ENCODE measurements at regions not wholly inside any gene's neighbourhood (a gene's known extent, or its start where the extent isn't known, plus 50 kb on each side); places are given as distances from the start of the nearest gene placed in this dataset.
"Not testable (repeated sequence)": the region's sequence is repeated elsewhere in the genome, so short reads cannot be mapped to it uniquely, and the experiment has no call there.

DNA sequence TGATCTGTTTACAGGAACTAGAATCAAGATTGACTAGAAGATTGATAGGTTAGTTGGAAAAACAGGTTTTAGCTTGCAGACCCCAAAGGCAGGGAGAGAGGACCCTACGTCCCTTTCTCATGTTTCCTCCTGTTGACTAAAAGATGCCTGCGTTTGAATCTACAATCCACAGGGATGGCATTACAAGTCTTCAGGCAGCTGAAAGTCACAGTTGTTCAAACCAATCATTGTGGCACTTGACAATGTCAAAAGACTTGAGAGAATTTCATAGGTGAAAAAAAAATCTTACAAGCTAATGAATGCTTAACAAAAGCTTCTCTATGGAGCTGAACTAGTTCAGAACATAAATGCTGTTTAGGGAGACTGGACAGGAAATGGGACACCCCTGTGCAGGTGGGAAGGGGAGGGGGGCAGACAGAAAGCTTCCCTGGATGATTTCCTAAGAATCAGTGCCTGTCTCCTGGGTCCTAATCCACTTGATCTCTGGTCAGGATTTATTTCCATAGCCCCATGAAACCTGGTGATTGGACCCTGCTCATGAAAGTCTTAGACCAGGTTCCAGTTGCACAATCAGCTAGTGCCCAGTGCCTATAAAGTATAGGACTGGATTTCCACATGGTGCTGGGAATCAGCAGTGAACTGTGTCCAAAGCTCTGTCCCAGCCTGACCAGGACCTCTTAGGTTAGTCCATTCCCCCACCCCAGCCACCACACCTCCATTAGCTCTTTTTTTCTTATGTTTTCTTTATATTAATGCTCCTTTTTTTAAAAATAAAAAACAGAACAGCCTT lies 91.6 kb upstream of the BCAR3 start:
- no peak for DNase-seq

- DNase-seq, result no peak
Measured at GRCh38 chr1:93771843-93772242, 90.2 kb upstream of the BCAR3 start.

DNA sequence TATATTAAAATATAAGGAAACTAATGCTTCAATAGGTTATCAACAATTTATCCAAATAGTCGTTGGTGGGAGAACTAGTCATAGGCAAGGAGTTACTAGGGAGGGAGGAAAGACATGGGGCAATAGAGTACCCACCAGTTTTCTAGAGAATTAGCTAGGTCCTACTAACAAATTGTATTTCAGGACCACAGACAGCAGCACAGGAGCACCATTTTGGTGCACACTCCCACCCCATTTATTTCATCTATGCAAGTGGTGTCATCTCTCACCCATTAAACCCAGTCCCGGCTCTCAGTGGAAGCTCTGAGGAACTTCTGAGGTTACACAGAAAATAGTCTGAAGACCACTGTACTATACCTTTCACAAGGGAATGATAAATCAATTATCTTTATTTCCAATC lies 89.0 kb upstream of the BCAR3 start:
- no peak for DNase-seq

DNA sequence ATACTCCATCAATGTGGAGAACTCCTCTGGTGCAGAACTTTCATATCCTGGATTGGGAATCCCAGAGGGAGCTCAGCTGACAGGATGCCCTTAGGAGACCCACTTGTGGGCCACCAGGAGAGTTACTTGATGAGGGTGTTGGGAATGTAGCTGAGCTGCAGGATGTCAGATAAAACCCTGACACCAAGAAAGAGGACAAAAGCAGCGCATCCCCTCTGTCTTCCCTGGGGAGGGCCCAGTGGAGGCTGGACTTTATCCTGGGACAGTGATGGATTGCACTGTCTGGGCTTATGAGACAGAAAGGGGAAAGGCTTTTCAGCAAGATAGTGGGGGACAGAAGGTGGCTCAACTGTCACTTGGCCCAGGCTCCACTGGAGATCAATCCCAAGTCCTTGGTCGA lies 88.1 kb upstream of the BCAR3 start:
- DNase-seq, result no peak

DNA sequence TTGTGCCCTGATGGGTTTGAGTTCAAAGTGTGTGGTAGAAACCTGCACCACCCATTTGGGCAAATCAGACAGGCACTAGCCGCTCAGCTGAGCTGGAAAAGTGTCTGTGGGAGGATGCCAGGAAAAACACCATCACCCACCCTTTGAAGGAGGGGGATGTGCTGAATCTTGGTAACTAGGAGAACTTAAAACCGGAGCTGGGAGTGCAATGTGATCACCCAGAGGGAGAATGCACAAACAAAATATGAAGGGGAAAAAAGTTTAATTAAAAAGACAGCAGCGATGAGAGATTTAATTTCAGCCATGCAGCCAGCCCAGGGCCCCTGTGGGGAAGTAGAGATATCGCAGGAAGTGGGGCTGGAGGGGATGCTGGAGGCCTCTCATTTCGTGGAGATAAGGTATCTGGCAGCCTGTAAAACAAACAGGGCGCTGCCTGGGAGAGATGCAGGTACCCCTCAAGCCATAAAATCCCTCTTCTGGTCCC lies 86.8 kb upstream of the BCAR3 start:
- DNase-seq, result no peak

GRCh38 chr1:93766451-93766850 lies 84.8 kb upstream of the BCAR3 start:
- DNase-seq, result no peak

DNA sequence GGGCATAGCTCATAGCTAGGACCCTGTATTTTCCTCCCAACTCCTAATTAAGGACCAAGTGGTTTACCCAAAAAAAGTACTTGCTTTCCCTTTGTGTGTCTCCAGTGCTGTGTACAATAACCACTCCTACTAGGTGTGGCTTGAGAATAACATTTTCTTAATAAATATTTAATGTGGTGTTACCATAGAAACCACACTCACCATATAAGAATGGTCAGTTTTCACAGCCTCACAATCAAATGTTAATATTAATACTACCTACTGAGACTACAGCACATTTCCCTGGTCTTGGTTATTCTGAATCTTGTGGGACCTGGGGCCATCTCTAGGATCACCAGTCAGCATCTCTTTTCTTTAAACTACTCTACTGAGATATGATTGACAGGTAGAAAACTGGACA lies 83.5 kb upstream of the BCAR3 start:
- no peak for DNase-seq

DNA sequence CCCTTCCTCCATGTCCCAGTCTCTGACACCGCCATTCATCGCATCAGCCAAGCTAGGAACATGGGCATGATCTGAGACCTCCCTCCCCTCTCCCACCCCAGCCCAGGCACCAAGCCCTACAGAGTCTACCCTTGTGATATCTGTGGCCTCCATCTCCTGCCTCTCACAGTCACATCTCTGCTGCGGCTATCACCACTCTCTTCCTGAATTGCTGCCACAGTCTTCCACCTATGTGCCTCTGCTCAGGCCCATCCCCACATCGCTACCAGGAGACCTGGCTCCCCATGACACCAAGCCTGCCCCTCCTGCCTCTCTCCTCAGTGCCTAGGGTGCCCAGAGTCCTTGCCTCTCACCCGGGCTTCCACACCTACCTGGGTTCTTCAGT lies 82.7 kb upstream of the BCAR3 start:
- DNase-seq, result no peak

DNA sequence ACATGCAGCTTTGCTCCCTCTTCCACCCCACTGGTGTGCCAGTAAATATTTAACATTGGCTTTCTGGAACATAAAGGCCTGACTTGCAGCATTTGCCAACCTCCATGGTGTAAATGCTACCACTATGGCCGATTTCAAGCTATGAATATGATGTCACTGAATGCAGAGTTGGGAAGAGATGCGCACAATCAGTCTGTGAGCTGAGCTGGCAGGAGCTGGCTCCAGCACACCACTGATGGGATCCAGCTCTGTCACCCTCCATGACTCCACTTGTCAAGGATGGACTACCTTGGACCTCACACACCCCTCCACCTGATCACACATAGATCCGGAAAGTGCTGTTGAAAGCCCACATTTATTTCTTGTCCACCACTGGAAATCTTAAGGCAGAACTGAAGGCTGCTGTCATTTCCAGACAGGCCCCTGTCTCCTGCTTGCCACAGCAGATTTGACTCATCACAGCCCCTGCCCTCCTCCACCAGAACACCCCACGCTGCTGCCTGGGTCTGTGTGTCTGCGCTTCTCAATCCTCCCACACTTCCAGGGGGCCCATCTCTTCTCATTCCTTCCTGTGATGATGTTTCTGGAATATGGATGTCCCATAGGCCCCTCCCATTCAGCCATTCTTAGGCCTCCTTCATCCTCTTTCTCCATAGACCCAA lies 82.2 kb upstream of the BCAR3 start:
- no peak for DNase-seq

DNA sequence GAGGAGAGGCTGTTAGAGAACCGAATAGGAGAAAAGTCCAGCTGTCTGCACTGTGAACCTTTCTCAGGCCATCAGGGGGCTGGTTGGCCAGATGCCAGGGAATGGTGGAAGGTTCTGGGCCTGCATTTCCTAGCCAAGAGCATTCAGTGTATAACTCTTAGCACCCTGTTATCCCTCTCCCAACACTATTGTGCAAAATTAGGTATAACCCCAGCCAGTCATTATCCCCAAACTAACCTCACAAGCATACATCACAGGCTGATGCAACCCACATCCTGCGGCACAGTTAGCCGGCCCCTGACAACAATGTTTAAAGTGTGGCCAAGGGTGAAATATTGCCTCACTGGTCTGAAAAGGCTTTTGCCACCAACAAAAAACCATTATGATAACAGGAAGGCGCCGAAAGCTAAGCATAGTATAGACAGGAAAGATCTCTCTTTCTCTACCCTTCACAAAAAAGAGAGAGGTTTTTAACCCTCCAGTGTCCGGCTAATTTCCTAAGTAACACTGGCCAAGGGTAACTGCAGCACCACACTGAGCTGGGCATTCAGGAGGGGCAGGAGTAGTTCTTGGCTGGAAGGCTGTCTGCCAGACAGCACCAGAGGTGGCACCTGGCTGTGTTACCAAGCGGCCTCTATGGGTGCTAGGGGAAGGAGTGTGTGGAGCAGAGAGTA lies 77.3 kb upstream of the BCAR3 start:
- no peak for DNase-seq

DNA sequence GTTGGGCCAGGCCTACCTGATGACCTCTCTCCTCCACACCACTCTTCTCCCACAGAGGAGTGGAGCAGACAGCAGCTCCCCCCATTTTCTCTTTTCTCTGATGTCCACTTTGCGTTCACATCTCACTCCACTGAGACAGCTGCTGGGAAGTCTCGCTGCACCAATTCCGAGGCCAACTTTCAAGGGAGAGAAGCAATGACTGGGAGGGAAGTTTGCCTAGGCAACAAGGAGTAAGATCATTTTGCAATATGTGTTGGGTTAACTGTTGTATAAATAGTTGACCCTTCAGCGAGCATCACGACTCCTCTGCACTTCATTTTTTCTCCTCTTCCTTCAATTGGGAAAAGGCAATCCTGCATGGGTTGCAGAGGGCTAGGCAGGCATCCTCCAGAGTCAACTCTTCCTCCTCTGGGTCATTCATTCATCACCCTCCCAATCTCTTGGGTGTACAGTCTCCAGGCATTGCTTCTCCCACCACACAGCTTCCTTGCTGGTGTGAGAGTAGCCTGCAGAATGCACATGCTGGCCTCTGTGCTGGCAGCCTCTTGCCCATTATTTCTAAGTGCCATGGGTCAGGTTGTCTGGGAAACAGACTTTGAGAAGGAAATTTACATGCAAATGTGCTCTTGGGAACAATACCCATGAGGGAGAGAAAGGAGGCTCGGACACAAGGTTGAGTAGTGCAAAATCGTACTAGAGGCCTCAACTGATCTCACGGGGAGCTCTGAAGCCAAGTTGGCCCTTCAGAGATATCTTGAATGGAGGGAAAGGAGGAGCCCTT lies 75.8 kb upstream of the BCAR3 start:
- no peak for DNase-seq

- no peak for DNase-seq
Measured at GRCh38 chr1:93756657-93757056, 75.0 kb upstream of the BCAR3 start.

GRCh38 chr1:93755251-93755715 lies 73.6 kb upstream of the BCAR3 start:
- not testable (repeated sequence) for DNase-seq

- no peak for DNase-seq
Measured at GRCh38 chr1:93753791-93754763, 72.4 kb upstream of the BCAR3 start.

DNA sequence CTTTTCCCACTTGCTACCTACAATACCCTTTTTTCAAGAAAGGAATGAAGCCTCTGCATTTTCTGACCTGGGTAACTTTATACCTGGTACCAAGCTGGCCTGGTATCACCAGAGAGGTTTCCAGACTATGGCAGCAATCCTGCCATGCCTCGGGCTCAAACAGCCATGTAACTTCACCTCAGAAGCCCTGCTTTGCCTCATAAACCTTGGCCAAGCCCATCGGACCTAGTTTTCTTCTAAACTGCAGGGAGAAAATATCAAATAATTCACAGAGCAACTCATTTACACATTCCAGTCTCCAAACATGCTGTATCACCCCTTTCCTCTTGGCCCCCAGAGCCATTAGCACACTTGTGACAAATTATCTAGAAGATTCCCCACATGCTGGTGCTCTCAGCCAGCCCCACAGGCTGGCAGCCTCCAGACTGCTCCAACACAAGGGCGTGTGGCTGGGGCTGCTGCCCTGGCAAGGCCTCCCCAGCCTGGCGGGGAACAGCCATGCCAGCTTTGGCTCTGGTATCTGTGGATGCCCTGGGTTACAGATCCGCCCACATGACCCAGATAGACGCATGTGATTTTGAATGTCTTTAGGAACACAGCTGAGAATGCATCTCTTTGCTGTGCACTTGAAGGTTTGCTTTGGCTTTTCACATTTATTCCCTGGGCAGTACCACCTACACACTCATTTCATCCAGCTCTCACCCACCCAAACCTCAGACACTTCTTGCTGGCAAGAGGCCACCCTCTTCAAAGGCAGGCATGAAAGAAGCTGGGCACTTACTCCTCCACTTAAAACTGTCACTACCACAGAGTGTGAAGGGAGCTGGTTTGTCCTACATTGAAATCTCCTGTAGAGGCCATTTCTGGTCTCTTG lies 70.0 kb upstream of the BCAR3 start:
- peak; percentile 61 for DNase-seq

DNA sequence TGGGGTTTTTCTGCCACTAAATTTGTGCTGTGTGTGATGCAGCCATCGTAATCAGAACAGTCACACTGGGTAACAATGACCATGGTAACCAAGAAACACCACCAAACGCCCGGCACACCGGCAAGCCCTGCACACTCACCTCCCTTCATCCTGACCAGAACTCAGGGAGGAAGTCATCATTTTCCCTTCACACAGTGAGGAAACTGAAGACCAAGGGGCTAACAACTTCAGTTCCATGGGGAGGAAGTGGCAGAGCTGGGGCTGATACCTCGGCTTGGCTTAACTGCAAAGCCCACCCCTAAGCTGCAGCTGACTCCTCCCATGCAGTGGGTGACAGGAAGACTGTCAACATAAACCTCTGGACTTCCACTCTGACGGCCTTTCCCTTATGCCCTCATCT lies 69.3 kb upstream of the BCAR3 start:
- DNase-seq, result no peak

- DNase-seq, result no peak
Measured at GRCh38 chr1:93749894-93750301, 68.3 kb upstream of the BCAR3 start.

GRCh38 chr1:93749487-93749886 lies 67.8 kb upstream of the BCAR3 start:
- DNase-seq, result no peak

DNA sequence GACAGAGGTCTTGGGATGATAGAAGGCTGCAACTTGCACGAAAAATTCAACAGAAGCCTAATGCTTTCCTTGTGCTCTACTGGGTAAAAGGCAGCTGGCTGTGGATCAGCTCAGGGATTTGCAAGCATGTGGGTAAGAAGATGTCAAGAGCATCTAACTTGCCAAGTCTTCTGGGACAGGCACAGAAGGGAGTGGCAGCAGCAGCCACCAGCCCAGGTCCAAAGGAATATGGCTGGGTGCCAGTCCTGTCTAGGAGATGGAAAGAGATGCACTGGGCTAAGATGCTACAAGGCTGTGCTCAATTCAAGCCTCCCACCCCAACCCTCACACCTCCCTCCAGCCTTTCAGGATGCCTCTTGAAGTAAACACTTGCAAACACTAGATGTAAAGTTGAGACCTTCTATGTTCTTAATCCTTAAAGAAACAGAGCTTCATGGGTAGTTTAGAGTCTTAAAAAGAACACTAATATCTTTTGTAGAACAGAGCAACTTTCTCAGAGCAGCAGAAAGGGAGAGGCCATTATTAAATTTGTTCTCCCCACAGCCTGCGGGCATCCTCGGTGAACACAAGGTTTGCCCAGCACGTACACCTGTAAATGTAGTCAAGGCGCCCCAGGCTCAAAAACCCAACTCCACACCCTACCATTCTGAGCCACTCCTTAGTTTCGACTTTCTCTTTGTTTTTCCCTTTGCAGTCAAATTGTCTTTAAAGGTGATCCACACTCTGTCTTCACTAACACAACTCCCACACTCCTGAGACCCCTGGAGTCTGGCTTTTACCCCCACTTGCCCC lies 64.6 kb upstream of the BCAR3 start:
- DNase-seq, result no peak

Data from occipital lobe (tissue), 1 donor.